Activated naive CD4-positive, alpha-beta T cell treated with anti-CD3 and anti-CD28 coated beads for 36 hours (primary cell): ENCODE measurements at regions not wholly inside any gene's neighbourhood (a gene's known extent, or its start where the extent isn't known, plus 50 kb on each side); places are given as distances from the start of the nearest gene placed in this dataset.

Experiments
- CTCF ChIA-PET: fragments of 350-600 bp; sonication (Branson Sonifier 250); formaldehyde crosslinking; loops from one replicate; lab custom pipeline; 2021; ENCODE audit warnings: antibody characterized with exemption; lab: Charles Lee
- DNase-seq: peaks from one replicate; pipeline ENCODE4 v3.0.0-alpha.2; 2020
- H3K27ac Mint-ChIP-seq: one replicate; pipeline ENCODE4 v1.8.0; 2021; ENCODE audit warnings: mild to moderate bottlenecking, mixed read lengths
- H3K27me3 Mint-ChIP-seq: one replicate; pipeline ENCODE4 v1.8.0; 2021; ENCODE audit warnings: low read depth, mixed read lengths
- H3K36me3 Mint-ChIP-seq: one replicate; pipeline ENCODE4 v1.8.0; 2021; ENCODE audit warnings: low read depth, mixed read lengths
- H3K4me1 Mint-ChIP-seq: one replicate; pipeline ENCODE4 v1.8.0; 2021; ENCODE audit warnings: low read depth, mixed read lengths
- H3K4me3 Mint-ChIP-seq: one replicate; pipeline ENCODE4 v1.8.0; 2021; ENCODE audit warnings: mild to moderate bottlenecking, moderate library complexity, mixed read lengths
- H3K9me3 Mint-ChIP-seq: one replicate; pipeline ENCODE4 v1.8.0; 2021; ENCODE audit warnings: mixed read lengths
- intact Hi-C: fragments of 100-400 bp; cut with micrococcal nuclease; formaldehyde crosslinking; loops from one replicate; pipeline ENCODE4 v1.15.1; 2023

DNA sequence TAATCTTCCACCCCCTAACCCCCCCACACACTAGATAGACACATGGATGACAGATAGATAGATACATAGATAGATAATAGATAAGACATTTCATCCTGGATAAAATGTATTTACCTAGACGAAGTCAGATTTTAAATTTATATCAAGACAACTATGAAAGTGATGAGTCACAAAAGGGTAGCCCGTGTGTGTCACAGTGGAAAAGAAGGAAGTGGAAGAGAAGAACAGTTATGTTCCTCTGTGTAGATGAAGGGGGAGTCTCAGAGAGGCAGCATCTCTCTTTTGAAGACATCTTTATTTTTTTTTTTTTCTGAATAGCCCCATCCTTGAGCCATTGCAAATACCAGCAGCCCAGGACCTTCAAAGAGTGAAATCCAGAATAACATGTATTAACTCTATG is 121.7 kb upstream of the VGLL2 start:
- CTCF ChIA-PET, result no interaction called here
- Mint-ChIP-seq H3K36me3 (peaks cover 1% of the 10 kb centered on the region), H3K27ac (no peak overlapping the region), H3K4me3 (no peak overlapping the region), H3K4me1 (no peaks in the 10 kb centered on the region), H3K27me3 (peaks cover 1% of the 10 kb centered on the region), H3K9me3 (peaks cover 8% of the 10 kb centered on the region)
- no peak for DNase-seq
- intact Hi-C loops, result no loop called here

DNA sequence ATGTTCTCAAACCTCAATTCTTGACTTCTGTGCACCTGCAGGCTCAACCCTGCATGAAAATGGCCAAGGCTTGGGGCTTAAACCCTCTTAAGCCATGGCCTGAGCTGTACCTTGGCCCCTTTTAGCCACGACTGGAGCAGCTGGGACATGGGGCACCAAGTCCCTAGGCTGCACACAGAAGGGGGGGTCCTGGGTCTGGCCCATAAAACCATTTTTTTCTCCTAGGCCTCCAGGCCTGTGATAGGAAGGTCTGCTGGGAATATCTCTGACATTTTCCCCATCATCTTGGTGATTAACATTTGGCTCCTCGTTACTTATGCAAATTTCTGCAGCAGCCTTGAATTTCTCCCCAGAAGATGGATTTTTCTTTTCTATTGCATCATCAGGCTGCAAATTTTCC is 119.4 kb upstream of the VGLL2 start:
- Mint-ChIP-seq H3K9me3 (peaks cover 12% of the 10 kb centered on the region), H3K27ac (no peak overlapping the region), H3K36me3 (peaks cover 1% of the 10 kb centered on the region), H3K4me1 (no peaks in the 10 kb centered on the region), H3K27me3 (peaks cover 1% of the 10 kb centered on the region), H3K4me3 (no peak overlapping the region)
- DNase-seq, result no peak
- intact Hi-C loops, result no loop called here
- CTCF ChIA-PET, result no interaction called here

DNA sequence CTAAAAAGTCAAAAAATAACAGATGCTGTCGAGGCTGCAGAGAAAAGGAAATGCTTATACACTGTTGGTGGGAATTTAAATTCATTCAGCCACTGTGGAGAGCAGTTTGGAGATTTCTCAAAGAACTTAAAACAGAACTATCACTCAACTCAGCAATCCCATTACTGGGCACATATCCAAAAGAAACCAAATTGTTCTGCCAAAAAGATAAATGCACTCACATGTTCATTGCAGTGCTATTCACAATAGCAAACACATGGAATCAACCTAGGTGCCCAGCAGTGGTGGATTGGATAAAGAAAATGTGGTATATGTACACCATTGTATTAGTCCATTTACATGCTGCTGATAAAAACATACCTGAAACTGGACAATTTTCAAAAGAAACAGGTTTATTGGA is 116.0 kb upstream of the VGLL2 start:
- Mint-ChIP-seq H3K27ac (no peak overlapping the region), H3K4me1 (no peaks in the 10 kb centered on the region), H3K9me3 (peaks cover 22% of the 10 kb centered on the region), H3K27me3 (peaks cover 1% of the 10 kb centered on the region), H3K4me3 (no peak overlapping the region), H3K36me3 (peaks cover 1% of the 10 kb centered on the region)
- no peak for DNase-seq
- intact Hi-C loops, result no loop called here
- CTCF ChIA-PET, result no interaction called here

DNA sequence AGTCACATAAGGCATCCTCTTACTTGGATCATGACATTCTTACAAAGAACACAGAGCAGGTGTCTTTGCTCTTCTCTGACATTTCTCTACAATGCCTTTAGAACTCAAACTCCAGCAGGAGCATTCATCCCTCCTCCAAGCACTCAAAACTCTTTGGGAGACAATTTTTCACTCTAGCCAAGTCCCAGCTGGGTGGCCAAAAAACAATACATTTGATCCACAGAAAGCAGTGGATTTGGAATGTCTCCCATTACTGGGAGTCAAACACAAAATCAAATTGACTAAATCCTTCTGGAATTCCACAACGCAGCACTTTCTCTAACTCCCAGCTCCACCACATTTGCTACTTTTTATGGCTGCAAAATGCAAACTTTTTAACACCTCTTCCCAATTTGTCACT is 108.6 kb upstream of the VGLL2 start:
- intact Hi-C loops, result no loop called here
- no peaks in the 10 kb centered on the region for H3K36me3 Mint-ChIP-seq
- no peaks in the 10 kb centered on the region for H3K4me1 Mint-ChIP-seq
- no peaks in the 10 kb centered on the region for H3K27me3 Mint-ChIP-seq
- no peak overlapping the region for H3K27ac Mint-ChIP-seq
- CTCF ChIA-PET, result no interaction called here
- peaks cover 3% of the 10 kb centered on the region for H3K9me3 Mint-ChIP-seq
- no peak overlapping the region for H3K4me3 Mint-ChIP-seq
- DNase-seq, result no peak

DNA sequence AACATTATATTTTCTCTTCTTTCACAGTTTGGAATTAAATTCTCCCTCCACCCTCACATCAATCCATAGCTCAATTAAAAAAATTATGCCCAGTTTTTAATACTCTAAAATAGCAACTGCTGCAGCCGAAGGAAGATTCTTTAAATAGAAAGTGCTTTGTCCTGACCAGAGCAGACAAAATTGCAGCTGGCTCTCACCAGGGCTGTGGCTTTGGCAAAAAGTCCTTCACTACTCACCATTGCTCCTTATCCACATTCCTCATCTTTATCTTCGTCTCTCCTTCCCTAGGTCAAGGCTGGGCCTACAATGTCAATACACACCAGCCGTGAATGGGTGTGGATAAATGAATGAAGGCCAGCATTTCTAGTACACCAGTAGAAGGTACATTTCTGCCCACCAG is 107.9 kb upstream of the VGLL2 start:
- H3K27me3 Mint-ChIP-seq, result no peaks in the 10 kb centered on the region
- no peaks in the 10 kb centered on the region for H3K4me1 Mint-ChIP-seq
- H3K4me3 Mint-ChIP-seq, result no peak overlapping the region
- no peak overlapping the region for H3K27ac Mint-ChIP-seq
- no peak for DNase-seq
- no peaks in the 10 kb centered on the region for H3K9me3 Mint-ChIP-seq
- H3K36me3 Mint-ChIP-seq, result no peaks in the 10 kb centered on the region
- CTCF ChIA-PET, result no interaction called here
- intact Hi-C loops, result no loop called here

DNA sequence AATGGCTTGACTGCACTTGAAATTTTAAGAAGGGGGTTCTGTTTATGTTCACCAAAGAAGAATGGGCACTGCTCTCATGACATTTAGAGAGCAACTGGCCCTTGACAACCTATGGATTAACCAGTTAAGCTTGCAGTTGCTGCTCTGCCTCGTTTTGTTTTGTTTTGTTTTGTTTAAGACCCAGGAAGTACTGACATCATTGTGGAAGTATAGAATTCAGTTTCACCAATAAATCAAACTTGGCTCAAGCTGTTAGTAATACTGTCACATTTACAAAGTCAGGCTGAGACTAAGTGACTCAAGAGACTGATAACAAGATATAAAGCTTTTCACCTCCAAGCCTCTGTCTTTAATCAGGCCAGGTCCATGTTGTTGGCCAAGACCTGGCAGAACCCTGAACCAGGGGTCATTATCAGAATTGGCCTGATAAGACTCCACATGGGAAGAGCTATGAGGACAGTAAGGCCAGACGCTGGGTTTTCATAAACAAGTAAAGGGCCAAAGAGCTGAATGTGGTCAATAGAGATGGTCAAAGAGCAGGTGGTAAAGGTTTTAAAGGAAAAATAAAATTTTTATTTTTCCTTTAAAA is 99.4 kb upstream of the VGLL2 start:
- no peaks in the 10 kb centered on the region for H3K27me3 Mint-ChIP-seq
- no peaks in the 10 kb centered on the region for H3K4me1 Mint-ChIP-seq
- intact Hi-C loops, result no loop called here
- H3K9me3 Mint-ChIP-seq, result no peaks in the 10 kb centered on the region
- CTCF ChIA-PET, result no interaction called here
- no peak overlapping the region for H3K27ac Mint-ChIP-seq
- H3K4me3 Mint-ChIP-seq, result no peak overlapping the region
- H3K36me3 Mint-ChIP-seq, result no peaks in the 10 kb centered on the region
- DNase-seq, result no peak

DNA sequence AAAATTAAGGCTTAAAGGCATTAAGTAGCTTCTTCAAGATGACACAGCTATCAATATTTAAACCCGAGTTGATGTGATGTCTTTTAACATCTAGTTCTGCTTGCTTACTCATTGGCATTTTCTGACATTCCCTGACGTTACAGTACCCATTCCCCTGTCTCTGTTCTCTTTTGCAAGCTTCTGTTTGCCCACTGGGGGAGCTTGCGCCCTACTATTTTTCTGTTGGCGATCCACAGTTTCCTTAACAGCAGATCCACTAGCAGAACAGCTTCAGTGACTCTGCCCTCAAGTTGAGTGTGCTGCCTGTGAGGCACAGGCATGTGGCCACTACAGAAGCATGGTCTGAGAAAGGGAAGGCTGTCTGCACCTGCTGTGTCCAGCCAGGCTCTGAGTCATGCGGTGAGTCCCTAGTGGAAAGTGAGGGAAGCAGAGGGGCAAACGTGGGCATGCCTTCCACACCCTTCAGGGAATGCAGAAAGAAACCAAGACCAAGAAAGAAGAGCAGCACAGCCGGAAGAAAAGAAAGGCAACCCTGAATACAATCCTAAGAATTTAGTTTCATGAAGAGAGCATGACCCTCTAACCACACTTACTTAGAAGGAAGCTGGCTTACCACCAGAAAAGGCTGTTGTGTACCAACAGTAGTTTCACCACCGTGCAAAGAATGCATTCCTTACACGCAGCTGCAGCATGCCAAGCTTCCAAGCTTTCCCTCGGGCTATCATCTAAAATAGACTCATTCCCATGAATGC is 97.7 kb upstream of the VGLL2 start:
- intact Hi-C loops, result no loop called here
- no peaks in the 10 kb centered on the region for H3K9me3 Mint-ChIP-seq
- no peak overlapping the region for H3K4me3 Mint-ChIP-seq
- CTCF ChIA-PET, result no interaction called here
- DNase-seq, result no peak
- no peaks in the 10 kb centered on the region for H3K4me1 Mint-ChIP-seq
- no peaks in the 10 kb centered on the region for H3K27me3 Mint-ChIP-seq
- no peak overlapping the region for H3K27ac Mint-ChIP-seq
- no peaks in the 10 kb centered on the region for H3K36me3 Mint-ChIP-seq

DNA sequence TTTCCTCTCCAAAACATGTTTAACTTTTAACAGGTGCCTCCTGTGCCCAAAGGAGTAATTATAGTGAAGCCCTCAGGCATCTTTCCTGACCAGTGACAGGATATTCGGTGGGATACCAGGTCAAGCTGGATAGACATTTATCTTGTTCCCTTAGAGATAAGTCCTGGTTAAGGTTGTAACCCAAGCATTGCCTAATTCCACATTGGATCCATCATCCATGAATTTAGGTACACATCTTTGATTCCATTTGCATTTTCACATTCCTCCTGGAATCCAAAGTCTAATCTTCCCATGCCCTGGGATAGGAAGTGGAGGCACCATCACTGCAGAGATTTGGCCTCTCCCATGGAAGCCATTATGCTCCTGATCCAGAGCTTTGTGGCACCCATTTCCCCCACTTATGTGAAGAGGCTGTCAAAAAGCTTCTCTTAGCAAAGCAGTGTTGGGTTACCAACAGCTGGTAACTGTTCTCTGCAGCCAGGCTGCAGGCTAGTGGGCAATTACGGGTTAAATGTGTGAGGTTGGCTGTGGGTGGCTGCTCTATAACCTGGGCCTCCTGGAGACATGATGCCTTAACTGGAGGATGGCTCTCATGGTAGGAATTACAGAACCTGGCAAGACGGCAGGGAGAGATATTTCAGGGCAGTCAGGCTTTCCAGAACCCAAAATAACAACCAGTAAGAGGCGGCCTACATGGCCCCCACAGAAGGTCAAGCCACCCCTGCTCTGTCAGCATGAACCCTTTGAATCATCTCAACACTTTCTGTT is 96.9 kb upstream of the VGLL2 start:
- CTCF ChIA-PET, result no interaction called here
- no peak overlapping the region for H3K27ac Mint-ChIP-seq
- no peaks in the 10 kb centered on the region for H3K27me3 Mint-ChIP-seq
- intact Hi-C loops, result no loop called here
- no peaks in the 10 kb centered on the region for H3K36me3 Mint-ChIP-seq
- no peak overlapping the region for H3K4me3 Mint-ChIP-seq
- DNase-seq, result no peak
- no peaks in the 10 kb centered on the region for H3K4me1 Mint-ChIP-seq
- H3K9me3 Mint-ChIP-seq, result no peaks in the 10 kb centered on the region

DNA sequence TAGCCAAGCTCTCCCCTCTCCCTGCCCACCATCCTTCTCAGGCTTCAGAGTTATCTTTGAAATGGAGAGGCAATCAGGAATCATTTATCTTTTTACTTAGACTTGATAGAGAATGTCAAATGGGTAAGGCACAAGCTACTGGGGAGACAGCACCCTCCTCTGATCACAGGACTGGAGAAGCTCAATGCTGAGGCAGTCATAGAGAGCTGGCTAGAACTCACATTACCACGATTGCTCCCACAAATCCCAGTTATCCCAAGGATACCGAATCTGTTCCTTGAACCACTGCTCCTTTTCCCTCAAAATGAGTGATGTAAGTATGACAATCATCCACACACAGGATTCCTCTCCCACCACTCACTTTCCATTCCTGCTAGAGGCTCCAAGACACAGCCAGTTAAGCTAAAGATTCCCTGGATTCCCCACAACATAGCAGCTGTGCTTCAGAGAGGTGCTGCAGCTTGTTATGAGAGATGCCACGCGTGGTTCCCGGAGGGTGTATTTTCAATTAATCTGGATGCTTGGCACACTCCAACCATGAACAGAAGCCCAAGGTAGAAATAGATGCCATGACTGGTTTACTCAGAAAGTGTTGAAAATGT is 96.2 kb upstream of the VGLL2 start:
- no peak overlapping the region for H3K4me3 Mint-ChIP-seq
- H3K27ac Mint-ChIP-seq, result no peak overlapping the region
- no peaks in the 10 kb centered on the region for H3K4me1 Mint-ChIP-seq
- no peaks in the 10 kb centered on the region for H3K36me3 Mint-ChIP-seq
- CTCF ChIA-PET, result interaction anchor here (0.6 kb wide), 1 partner anchor 198 kb away, joined by 3 read pairs; no protein-coding TSS in a partner anchor
- DNase-seq, result no peak
- intact Hi-C loops, result no loop called here
- no peaks in the 10 kb centered on the region for H3K9me3 Mint-ChIP-seq
- H3K27me3 Mint-ChIP-seq, result no peaks in the 10 kb centered on the region

DNA sequence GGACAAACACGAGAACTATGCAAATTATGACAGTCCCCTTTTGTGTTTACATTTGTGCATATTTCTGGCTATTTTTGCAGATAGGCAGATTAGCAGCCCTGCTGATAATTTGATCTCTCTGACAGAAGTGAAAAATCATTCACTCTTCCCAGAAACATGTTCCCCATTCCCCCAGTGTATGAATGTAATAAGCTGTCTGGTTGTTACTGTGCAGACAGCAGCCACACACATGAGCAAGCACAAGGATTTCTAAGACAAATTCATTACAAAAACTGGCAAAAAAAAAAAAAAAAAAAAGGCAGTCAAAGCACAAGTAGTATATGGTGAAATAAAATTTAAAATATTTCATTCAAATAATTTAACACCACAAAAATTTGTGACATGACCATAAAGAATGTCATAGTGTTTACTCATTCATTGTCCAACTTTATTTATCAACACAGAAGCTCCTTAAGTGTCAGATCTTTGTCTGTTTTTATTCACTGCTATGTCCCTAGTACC is 95.5 kb upstream of the VGLL2 start:
- intact Hi-C loops, result no loop called here

DNA sequence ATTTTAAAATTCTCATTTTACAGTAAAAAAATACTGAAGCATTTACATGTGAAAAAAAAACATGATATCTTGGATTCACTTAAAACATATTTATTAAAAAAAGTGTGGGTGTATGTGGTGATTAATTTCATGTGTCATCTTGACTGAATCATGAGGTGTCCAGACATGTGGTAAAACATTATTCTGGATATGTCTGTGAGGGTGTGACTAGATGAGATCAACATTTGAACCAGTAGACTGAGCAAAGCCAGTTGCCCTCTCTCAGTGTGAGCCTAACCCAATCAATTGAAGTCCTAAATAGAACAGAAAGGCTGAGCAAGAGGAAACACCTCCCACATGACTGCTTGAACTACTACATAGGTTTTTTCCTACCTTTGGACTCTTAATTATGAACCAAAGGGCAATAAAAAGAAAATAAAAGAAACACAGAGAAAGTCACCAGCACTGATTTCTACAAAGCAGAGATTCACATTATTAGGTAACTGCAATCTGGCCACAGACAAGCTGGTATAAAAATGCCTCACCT is 90.5 kb upstream of the VGLL2 start:
- Mint-ChIP-seq H3K27ac (no peak overlapping the region), H3K36me3 (no peaks in the 10 kb centered on the region), H3K4me3 (no peak overlapping the region), H3K27me3 (no peaks in the 10 kb centered on the region), H3K4me1 (no peaks in the 10 kb centered on the region), H3K9me3 (peaks cover 12% of the 10 kb centered on the region)
- no peak for DNase-seq
- intact Hi-C loops, result no loop called here
- CTCF ChIA-PET, result no interaction called here

More for the DNA sequence above, 95.5 kb upstream of the VGLL2 start:
- CTCF ChIA-PET, result interaction anchor here (0.6 kb wide), 1 partner anchor 199 kb away, joined by 3 read pairs; no protein-coding TSS in a partner anchor
- Mint-ChIP-seq H3K4me1 (no peaks in the 10 kb centered on the region), H3K9me3 (no peaks in the 10 kb centered on the region), H3K36me3 (no peaks in the 10 kb centered on the region), H3K4me3 (no peak overlapping the region), H3K27me3 (no peaks in the 10 kb centered on the region), H3K27ac (no peak overlapping the region)
- DNase-seq, result no peak

DNA sequence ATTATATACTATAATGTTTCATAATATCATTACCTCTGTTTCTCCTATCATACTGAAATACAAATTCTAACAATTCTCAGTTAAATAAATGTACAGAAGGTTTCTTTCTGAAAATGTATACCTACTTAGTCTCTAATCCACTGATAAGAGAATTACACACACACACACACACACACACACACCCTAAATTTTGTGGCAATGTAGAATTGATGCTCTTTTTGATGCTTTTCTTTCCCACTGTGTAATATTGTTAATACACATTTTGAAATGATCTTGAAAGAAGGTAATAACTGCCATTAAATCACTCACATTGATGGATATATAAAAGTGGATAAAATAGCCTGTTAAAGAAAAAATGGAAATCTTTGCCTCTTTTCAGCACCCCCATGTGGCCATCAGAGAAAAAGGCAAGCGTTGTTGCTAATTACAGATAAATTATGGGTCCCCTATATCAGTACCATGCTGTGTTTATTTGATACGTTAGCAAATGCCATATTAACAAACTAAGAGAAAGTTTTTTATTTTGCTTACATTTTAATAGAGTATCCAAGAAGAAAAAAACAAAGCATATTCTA is 76.6 kb upstream of the VGLL2 start:
- H3K36me3 Mint-ChIP-seq, result no peaks in the 10 kb centered on the region
- CTCF ChIA-PET, result interaction anchor here (0.7 kb wide), 1 partner anchor 827 kb away, joined by 4 read pairs; no protein-coding TSS in a partner anchor
- no peak for DNase-seq
- H3K4me3 Mint-ChIP-seq, result no peak overlapping the region
- H3K9me3 Mint-ChIP-seq, result no peaks in the 10 kb centered on the region
- intact Hi-C loops, result loop anchor here (1.0 kb wide), 1 partner anchor 216 kb away; no protein-coding TSS in a partner anchor
- no peak overlapping the region for H3K27ac Mint-ChIP-seq
- H3K4me1 Mint-ChIP-seq, result no peaks in the 10 kb centered on the region
- no peaks in the 10 kb centered on the region for H3K27me3 Mint-ChIP-seq
